GM19463 (cell line): ENCODE measurements at regions not wholly inside any gene's neighbourhood (a gene's known extent, or its start where the extent isn't known, plus 50 kb on each side); places are given as distances from the start of the nearest gene placed in this dataset.
A peak's percentile ranks its signal among the peaks of the same experiment; 100 is the strongest.

ENCODE experiments used
- ATAC-seq: cut with Tn5 transposase; IDR thresholded peaks from one replicate; pipeline ENCODE4 v1.9.1; 2021; ENCODE audit warnings: mild to moderate bottlenecking, moderate library complexity; ENCODE audit not compliant: unreplicated experiment

GRCh38 chr20:53838311-53838868 is 232.0 kb downstream of the BCAS1 start:
- no peak for ATAC-seq

GRCh38 chr20:53837126-53837826 is 233.1 kb downstream of the BCAS1 start:
- ATAC-seq = no peak

GRCh38 chr20:53834749-53835148 is 235.6 kb downstream of the BCAS1 start:
- no peak for ATAC-seq

GRCh38 chr20:53834062-53834442 is 236.3 kb downstream of the BCAS1 start:
- no peak for ATAC-seq

GRCh38 chr20:53833333-53834061 is 236.9 kb downstream of the BCAS1 start:
- ATAC-seq = no peak

- no peak for ATAC-seq
These were observed 237.9 kb downstream of the BCAS1 start for GRCh38 chr20:53832499-53832898.

- no peak for ATAC-seq
These were observed 238.2 kb upstream of the ZNF217 start for GRCh38 chr20:53831812-53832211.

- ATAC-seq = no peak
These were observed 237.6 kb upstream of the ZNF217 start for GRCh38 chr20:53831228-53831627.

- peak; percentile 40 for ATAC-seq
These were observed 236.3 kb upstream of the ZNF217 start for GRCh38 chr20:53829724-53830521.

- ATAC-seq = peak; percentile 32
These were observed 235.7 kb upstream of the ZNF217 start for GRCh38 chr20:53829255-53829723.

- ATAC-seq = peak; percentile 12
These were observed 235.1 kb upstream of the ZNF217 start for GRCh38 chr20:53828682-53829254.

GRCh38 chr20:53828088-53828681 is 234.5 kb upstream of the ZNF217 start:
- ATAC-seq = no peak

GRCh38 chr20:53827292-53828087 is 233.9 kb upstream of the ZNF217 start:
- ATAC-seq = no peak

- peak; percentile 77 for ATAC-seq
These were observed 233.1 kb upstream of the ZNF217 start for GRCh38 chr20:53826597-53827291.

GRCh38 chr20:53826090-53826489 is 232.5 kb upstream of the ZNF217 start:
- ATAC-seq = no peak

GRCh38 chr20:53825282-53825681 is 231.6 kb upstream of the ZNF217 start:
- ATAC-seq = no peak

GRCh38 chr20:53824779-53825178 is 231.1 kb upstream of the ZNF217 start:
- ATAC-seq = no peak

- no peak for ATAC-seq
These were observed 229.6 kb upstream of the ZNF217 start for GRCh38 chr20:53823121-53823764.

GRCh38 chr20:53822534-53822933 is 228.9 kb upstream of the ZNF217 start:
- ATAC-seq = no peak
